K562 (cell line): ENCODE measurements at regions not wholly inside any gene's neighbourhood (a gene's known extent, or its start where the extent isn't known, plus 50 kb on each side); places are given as distances from the start of the nearest gene placed in this dataset.

Source experiments
- ATAC-seq: fragments of 200-7000 bp; cut with Tn5 transposase; 3 replicates; pipeline ENCODE4 v1.9.1; 2020; ENCODE audit warnings: moderate library complexity
- BruUV-seq: library from RNA; stranded (reverse); fragments of 400-500 nt; replicated peaks from 2 replicates; lab custom pipeline; 2021; lab: Mats Ljungman, UMichigan
- CTCF ChIA-PET: fragments of 300-600 bp; formaldehyde crosslinking; extraction: SDS; loops from one replicate; lab custom pipeline; 2021; ENCODE audit warnings: low intra/inter-chr PET ratio; lab: Yijun Ruan, JAX
- POLR2A ChIA-PET: fragments of 300-600, 350-650 bp; sonication (Branson Sonifier 250); formaldehyde crosslinking; extraction: SDS; loops from one replicate; lab custom pipeline; 2021; ENCODE audit warnings: antibody characterized with exemption, inconsistent platforms; lab: Yijun Ruan, JAX
- DNase-seq, 4 experiments: peaks; one replicate each; pipeline versions ENCODE4 v3.0.0 to v3.0.0-alpha.2; 2011 to 2018; ENCODE audit warnings: low spot score in 3 of 4, mixed read lengths in 3 of 4; ENCODE audit errors: extremely low read depth in 1 of 4
- FAIRE-seq: peaks from 2 replicates; lab custom pipeline; 2011; peaks lifted over from hg19 to GRCh38; lab: Jason Lieb, UNC
- H2AFZ ChIP-seq: 2 replicates; pipeline ENCODE4 v1.6.0; 2011; ENCODE audit warnings: low read depth, low read length, control low read depth, inconsistent platforms
- H3K27ac ChIP-seq: fragments of 200-600 bp; 3 replicates; pipeline ENCODE4 v1.8.0; 2011; ENCODE audit warnings: low read depth, mild to moderate bottlenecking, control low read depth, inconsistent platforms, low read length, moderate library complexity, mixed read lengths; ENCODE audit errors: extremely low read depth
- H3K27me3 ChIP-seq, 2 experiments: fragments of 300-600 bp in 1 of 2; 2 replicates in 1 of 2; 3 replicates in 1 of 2; pipeline versions ENCODE4 v1.6.0 to v1.8.0; 2011; ENCODE audit warnings: inconsistent platforms in 2 of 2, low read length in 2 of 2, mild to moderate bottlenecking in 1 of 2, mixed read lengths in 1 of 2, moderate library complexity in 1 of 2; ENCODE audit not compliant: control insufficient read depth in 2 of 2, insufficient read depth in 2 of 2
- H3K36me3 ChIP-seq: fragments of 300-600 bp; 3 replicates; pipeline ENCODE4 v1.8.0; 2011; ENCODE audit warnings: mild to moderate bottlenecking, low read length, inconsistent platforms; ENCODE audit not compliant: control insufficient read depth, insufficient read depth
- H3K4me1 ChIP-seq, 2 experiments: fragments of 200-600 bp in 1 of 2; replicated peaks in 1 of 2; 2 replicates in 1 of 2; 3 replicates in 1 of 2; pipeline versions ENCODE4 v1.5.1 to v1.8.0; 2011; ENCODE audit warnings: inconsistent platforms in 2 of 2, low read length in 2 of 2, mild to moderate bottlenecking in 1 of 2, mixed read lengths in 1 of 2, moderate library complexity in 1 of 2; ENCODE audit not compliant: control insufficient read depth in 2 of 2, insufficient read depth in 2 of 2
- H3K4me2 ChIP-seq: 2 replicates; pipeline ENCODE4 v1.6.1; 2011; ENCODE audit warnings: low read length, control low read depth, inconsistent platforms, mixed read lengths; ENCODE audit not compliant: insufficient read depth
- H3K4me3 ChIP-seq: fragments of 200-600 bp; sonication (generic), shearing (Covaris generic); 2 replicates; pipeline ENCODE4 v1.5.1; 2016; ENCODE audit warnings: control low read depth, inconsistent platforms
- H3K79me2 ChIP-seq: fragments of 200-600 bp; 3 replicates; pipeline ENCODE4 v1.8.0; 2011; ENCODE audit warnings: low read length, inconsistent platforms; ENCODE audit not compliant: control insufficient read depth, insufficient read depth
- H3K9ac ChIP-seq, 2 experiments: 2 replicates each; pipeline versions ENCODE4 v1.6.0 to v1.6.1; 2011; ENCODE audit warnings: low read depth in 2 of 2, low read length in 2 of 2, control low read depth in 1 of 2, inconsistent platforms in 1 of 2, mild to moderate bottlenecking in 1 of 2, mixed read lengths in 1 of 2; ENCODE audit not compliant: insufficient read depth in 1 of 2
- H3K9me1 ChIP-seq: one replicate; pipeline ENCODE4 v1.6.0; 2011; ENCODE audit warnings: inconsistent platforms, mild to moderate bottlenecking, low read length, moderate library complexity; ENCODE audit not compliant: control insufficient read depth, insufficient read depth
- H3K9me3 ChIP-seq: replicated peaks from 2 replicates; pipeline ENCODE4 v1.5.1; 2011; ENCODE audit warnings: low read depth, low read length, inconsistent platforms; ENCODE audit not compliant: control insufficient read depth, insufficient read depth
- H4K20me1 ChIP-seq: replicated peaks from 2 replicates; pipeline ENCODE4 v1.6.1; 2011; ENCODE audit warnings: low read length, inconsistent platforms, mixed read lengths; ENCODE audit not compliant: control insufficient read depth, insufficient read depth
- ARID1B ChIP-seq: fragments of 450-650 bp; IDR thresholded peaks from 2 replicates; pipeline ENCODE4 v1.6.1; 2016; ENCODE audit warnings: antibody characterized with exemption, mild to moderate bottlenecking, inconsistent platforms
- BDP1 ChIP-seq: IDR thresholded peaks from 3 replicates; pipeline ENCODE4 v1.6.1; 2011; ENCODE audit not compliant: insufficient read length, insufficient read depth
- E2F1 ChIP-seq: sonication (generic); formaldehyde crosslinking; IDR thresholded peaks from 2 replicates; pipeline ENCODE4 v1.8.1; 2023; ENCODE audit warnings: mild to moderate bottlenecking, missing genetic modification reagents, moderate library complexity
- ELF2 ChIP-seq: fragments of 250-450 bp; sonication (Bioruptor Pico); IDR thresholded peaks from 2 replicates; pipeline ENCODE4 v1.5.0; 2021; ENCODE audit warnings: mild to moderate bottlenecking
- GTF2F1 ChIP-seq: IDR thresholded peaks from 2 replicates; pipeline ENCODE4 v1.6.1; 2011; ENCODE audit warnings: low read depth, low read length, improper control_type of control experiment
- HEY1 ChIP-seq: fragments of 250-450 bp; sonication (Bioruptor Pico); IDR thresholded peaks from 2 replicates; pipeline ENCODE4 v1.5.0; 2020; ENCODE audit warnings: mild to moderate bottlenecking, moderate library complexity, borderline replicate concordance
- MYBL2 ChIP-seq, 2 experiments: fragments of 450-650 bp in 1 of 2; sonication (generic) in 1 of 2; formaldehyde crosslinking in 1 of 2; IDR thresholded peaks; 2 replicates each; pipeline versions ENCODE4 v1.6.1 to v1.8.1; 2017 to 2022; ENCODE audit warnings: borderline replicate concordance in 1 of 2, inconsistent platforms in 1 of 2, low read depth in 1 of 2, mild to moderate bottlenecking in 1 of 2, missing genetic modification reagents in 1 of 2, moderate library complexity in 1 of 2
- POLR2B ChIP-seq: fragments of 450-650 bp; IDR thresholded peaks from 2 replicates; pipeline ENCODE4 v1.6.1; 2018; ENCODE audit warnings: low read depth; ENCODE audit not compliant: partially characterized antibody
- PTRF ChIP-seq: fragments of 450-650 bp; IDR thresholded peaks from 2 replicates; pipeline ENCODE4 v1.6.1; 2016; ENCODE audit warnings: mild to moderate bottlenecking, missing genetic modification characterization, missing compliant biosample characterization
- SAFB ChIP-seq: fragments of 200-400 bp; formaldehyde crosslinking; IDR thresholded peaks from 2 replicates; pipeline ENCODE4 v1.6.1; 2017; ENCODE audit warnings: low read depth, low read length, borderline replicate concordance
- SIN3A ChIP-seq, 2 experiments: fragments of 150-350 bp in 1 of 2; IDR thresholded peaks; 2 replicates each; pipeline ENCODE4 v1.6.1; 2011 to 2016; ENCODE audit warnings: borderline replicate concordance in 2 of 2, low read depth in 2 of 2, low read length in 2 of 2, mild to moderate bottlenecking in 2 of 2, moderate library complexity in 2 of 2; ENCODE audit not compliant: control insufficient read depth in 1 of 2
- SMARCA4 ChIP-seq: fragments of 450-650 bp; IDR thresholded peaks from 2 replicates; pipeline ENCODE4 v1.6.1; 2016
- SMARCC2 ChIP-seq: fragments of 450-650 bp; IDR thresholded peaks from 2 replicates; pipeline ENCODE4 v1.6.1; 2017; ENCODE audit warnings: antibody characterized with exemption, moderate library complexity, mild to moderate bottlenecking, low read depth
- TCF7 ChIP-seq: sonication (generic); IDR thresholded peaks from 2 replicates; pipeline ENCODE4 v1.6.1; 2016; ENCODE audit warnings: antibody characterized with exemption, borderline replicate concordance
- TEAD2 ChIP-seq: fragments of 450-650 bp; IDR thresholded peaks from 2 replicates; pipeline ENCODE4 v1.6.1; 2016; ENCODE audit warnings: missing genetic modification characterization, control low read depth, missing compliant biosample characterization
- ZC3H8 ChIP-seq: fragments of 450-650 bp; IDR thresholded peaks from 2 replicates; pipeline ENCODE4 v1.6.1; 2017
- ZKSCAN1 ChIP-seq: fragments of 150-350 bp; IDR thresholded peaks from 2 replicates; pipeline ENCODE4 v1.6.1; 2016; ENCODE audit warnings: low read depth, low read length
- ZNF253 ChIP-seq: fragments of 250-450 bp; sonication (Bioruptor Pico); conservative IDR thresholded peaks from 2 replicates; pipeline ENCODE4 v1.6.1; 2021; ENCODE audit warnings: mild to moderate bottlenecking
- WGBS: fragments of 100-300 bp; shearing (Covaris generic); methylation state at CpG from one replicate; pipeline ENCODE4 v1.1.6; 2016; ENCODE audit warnings: low coverage, mixed read lengths; ENCODE audit not compliant: insufficient coverage; ENCODE audit errors: missing lambda C conversion rate; 5-methylcytosine and 5-hydroxymethylcytosine counted together
- in situ Hi-C: fragments of 300-500 bp; cut with MboI; formaldehyde crosslinking; loops from 4 replicates; pipeline ENCODE4 v1.15.0; 2018; ENCODE audit warnings: inconsistent platforms, mixed read lengths
- intact Hi-C: fragments of 100-400 bp; cut with micrococcal nuclease; formaldehyde crosslinking; loops from 2 replicates; pipeline ENCODE4 v1.14.2; 2022
- TF ChIP-seq, protein P1 (sequence below): sonication (generic); formaldehyde crosslinking; IDR thresholded peaks from 2 replicates; pipeline ENCODE4 v1.9.0; 2022; ENCODE audit warnings: mild to moderate bottlenecking, missing genetic modification reagents

- no peaks in the 10 kb centered on the region for H3K79me2 ChIP-seq
- H3K9me1 ChIP-seq, result no peaks in the 10 kb centered on the region
- H3K4me2 ChIP-seq, result no peak overlapping the region
- ATAC-seq, result no peak
- no peak overlapping the region for H3K4me3 ChIP-seq
- H3K27ac ChIP-seq, result no peak overlapping the region
- ChIA-PET POLR2A (no interaction called here), CTCF (no interaction called here)
- H4K20me1 ChIP-seq, result no peaks in the 10 kb centered on the region
- H3K27me3 ChIP-seq, result no peaks in the 10 kb centered on the region
- in situ Hi-C loops (no loop called here), intact Hi-C loops (no loop called here)
- no peak for DNase-seq
- H2AFZ ChIP-seq, result no peak overlapping the region
- no peak overlapping the region for H3K9ac ChIP-seq
- no peak for FAIRE-seq
- no peaks in the 10 kb centered on the region for H3K36me3 ChIP-seq
- under 1% methylated on average over 6 of the region's 6 CpGs for WGBS
- BruUV-seq, result no TSS peak
- H3K9me3 ChIP-seq, result no peaks in the 10 kb centered on the region
- TF ChIP-seq GTF2F1 (no peak), SMARCC2 (no peak), SMARCA4 (no peak), TCF7 (no peak), E2F1 (CRISPR knock-in tag) (no peak), HEY1 (CRISPR knock-in tag) (no peak), MYBL2 (IDR thresholded peaks at IDR 0.05; ENCODE audit: low read depth) (no peak), MYBL2 (CRISPR knock-in tag; IDR thresholded peaks at IDR 0.05; ENCODE audit: borderline replicate concordance) (no peak), TEAD2 (tag) (no peak), ZC3H8 (no peak), ZKSCAN1 (no peak), ARID1B (no peak), POLR2B (no peak), SIN3A (IDR thresholded peaks at IDR 0.05; ENCODE audit: borderline replicate concordance in 2 of 2, control insufficient read depth in 1 of 2, low read depth in 2 of 2, low read length in 2 of 2) (no peak), ELF2 (CRISPR knock-in tag) (no peak), BDP1 (no peak), ZNF253 (CRISPR knock-in tag) (no peak), PTRF (tag) (no peak), SAFB (no peak)
- TF ChIP-seq, protein P1, sequence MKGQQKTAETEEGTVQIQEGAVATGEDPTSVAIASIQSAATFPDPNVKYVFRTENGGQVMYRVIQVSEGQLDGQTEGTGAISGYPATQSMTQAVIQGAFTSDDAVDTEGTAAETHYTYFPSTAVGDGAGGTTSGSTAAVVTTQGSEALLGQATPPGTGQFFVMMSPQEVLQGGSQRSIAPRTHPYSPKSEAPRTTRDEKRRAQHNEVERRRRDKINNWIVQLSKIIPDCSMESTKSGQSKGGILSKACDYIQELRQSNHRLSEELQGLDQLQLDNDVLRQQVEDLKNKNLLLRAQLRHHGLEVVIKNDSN, result no peak
- no peaks in the 10 kb centered on the region for H3K4me1 ChIP-seq
These were observed 608.6 kb upstream of the EEF2KMT start for GRCh38 chr16:5706211-5706610.
